ENCODE measurements at regions not wholly inside any gene's neighbourhood (a gene's known extent, or its start where the extent isn't known, plus 50 kb on each side); places are given as distances from the start of the nearest gene placed in this dataset.
"Not testable (repeated sequence)": the region's sequence is repeated elsewhere in the genome, so short reads cannot be mapped to it uniquely, and the experiment has no call there.

- H3K27ac ChIP-seq, result peak overlapping the region; percentile 44 to 90
- H3K27me3 ChIP-seq; H3K36me3 ChIP-seq (ENCODE audit: low read depth, missing control alignments); intact Hi-C loops (cut with DNase I; ENCODE audit: low total_unique reads); H3K4me1 ChIP-seq; H3K9me3 ChIP-seq: not testable (repeated sequence)
- peak; percentile 70 for DNase-seq
- H3K4me3 ChIP-seq, result peak overlapping the region; percentile 53 to 58
- WGBS, 2 donors, result 0 to 2% methylated on average over 10 to 27 of the region's 48 CpGs
Measured at GRCh38 chr9:62897411-62898225, 1707.8 kb downstream of the SPATA31A7 start.

GRCh38 chr9:62899666-62900065 is 1709.8 kb downstream of the SPATA31A7 start:
- DNase-seq; H3K4me1 ChIP-seq; H3K27me3 ChIP-seq; H3K36me3 ChIP-seq (ENCODE audit: low read depth, missing control alignments); intact Hi-C loops (cut with DNase I; ENCODE audit: low total_unique reads); H3K27ac ChIP-seq; H3K9me3 ChIP-seq; H3K4me3 ChIP-seq: not testable (repeated sequence)
- 72 to 92% methylated on average over 3 to 4 of the region's 4 CpGs for WGBS, 2 donors

- 91 to 95% methylated on average over 3 of the region's 3 CpGs for WGBS, 2 donors
- H3K4me3 ChIP-seq; H3K27me3 ChIP-seq; H3K4me1 ChIP-seq; H3K36me3 ChIP-seq (ENCODE audit: low read depth, missing control alignments); H3K27ac ChIP-seq; DNase-seq; intact Hi-C loops (cut with DNase I; ENCODE audit: low total_unique reads); H3K9me3 ChIP-seq: not testable (repeated sequence)
Measured at GRCh38 chr9:62904061-62904460, 1714.2 kb downstream of the SPATA31A7 start.

- H3K36me3 ChIP-seq (ENCODE audit: low read depth, missing control alignments); H3K27ac ChIP-seq; DNase-seq; H3K9me3 ChIP-seq; H3K27me3 ChIP-seq; H3K4me1 ChIP-seq; H3K4me3 ChIP-seq; intact Hi-C loops (cut with DNase I; ENCODE audit: low total_unique reads): not testable (repeated sequence)
- 94 to 100% methylated on average over 3 of the region's 5 CpGs for WGBS, 2 donors
Measured at GRCh38 chr9:62905722-62906121, 1715.9 kb downstream of the SPATA31A7 start.

DNA sequence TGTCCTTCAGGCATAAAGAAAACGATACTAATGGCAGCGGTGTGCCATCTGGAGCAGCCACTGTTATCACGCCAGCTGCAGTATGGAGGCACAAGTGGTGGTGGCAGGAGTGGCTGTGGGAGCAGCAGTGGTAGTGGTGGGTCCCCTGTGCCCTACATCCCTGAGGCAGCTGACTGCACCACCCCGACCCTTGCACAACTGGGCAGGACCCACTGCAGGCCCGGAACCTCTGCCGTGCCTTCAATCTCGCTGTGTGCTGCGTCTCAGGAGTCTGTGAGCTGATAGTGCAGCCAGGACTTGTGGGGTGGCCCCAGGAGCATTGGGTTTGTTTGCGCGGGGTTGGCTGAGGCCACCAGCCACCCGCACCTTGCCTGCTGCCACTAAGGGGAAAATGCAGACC is 1718.0 kb downstream of the SPATA31A7 start:
- H3K9me3 ChIP-seq, result not testable (repeated sequence)
- 81% methylated on average over 5 of the region's 11 CpGs; no CpG with 5 or more reads in 1 of the 2 donors for WGBS, 2 donors

DNA sequence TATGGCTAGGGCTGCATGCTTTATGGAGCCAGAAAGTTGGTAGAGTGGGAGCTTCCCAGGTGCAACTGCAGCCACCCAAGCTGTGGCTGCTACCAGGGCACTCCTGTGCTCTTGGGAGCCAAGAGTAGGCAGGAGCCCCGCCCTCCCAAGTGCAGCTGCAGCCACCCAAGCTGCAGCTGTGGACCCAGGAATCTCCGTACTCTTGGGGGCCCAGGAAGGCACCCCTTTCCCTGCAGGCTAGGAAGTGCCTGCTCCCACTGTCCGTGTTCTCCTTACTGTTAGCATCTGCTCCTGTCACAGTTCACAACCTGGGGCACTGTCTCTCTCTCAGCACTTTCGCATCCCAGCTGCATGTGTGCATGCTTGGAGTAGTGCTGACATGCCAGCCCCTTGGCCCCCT is 1718.4 kb downstream of the SPATA31A7 start:
- H3K9me3 ChIP-seq; H3K4me3 ChIP-seq; intact Hi-C loops (cut with DNase I; ENCODE audit: low total_unique reads); H3K4me1 ChIP-seq; H3K27me3 ChIP-seq; DNase-seq; H3K27ac ChIP-seq; H3K36me3 ChIP-seq (ENCODE audit: low read depth, missing control alignments): not testable (repeated sequence)
- no CpG with 5 or more reads among the region's 4 CpGs for WGBS, 2 donors

More for the DNA sequence above, 1718.0 kb downstream of the SPATA31A7 start:
- H3K36me3 ChIP-seq (ENCODE audit: low read depth, missing control alignments); H3K27ac ChIP-seq; H3K27me3 ChIP-seq; H3K4me3 ChIP-seq; DNase-seq; H3K4me1 ChIP-seq; intact Hi-C loops (cut with DNase I; ENCODE audit: low total_unique reads): not testable (repeated sequence)

DNA sequence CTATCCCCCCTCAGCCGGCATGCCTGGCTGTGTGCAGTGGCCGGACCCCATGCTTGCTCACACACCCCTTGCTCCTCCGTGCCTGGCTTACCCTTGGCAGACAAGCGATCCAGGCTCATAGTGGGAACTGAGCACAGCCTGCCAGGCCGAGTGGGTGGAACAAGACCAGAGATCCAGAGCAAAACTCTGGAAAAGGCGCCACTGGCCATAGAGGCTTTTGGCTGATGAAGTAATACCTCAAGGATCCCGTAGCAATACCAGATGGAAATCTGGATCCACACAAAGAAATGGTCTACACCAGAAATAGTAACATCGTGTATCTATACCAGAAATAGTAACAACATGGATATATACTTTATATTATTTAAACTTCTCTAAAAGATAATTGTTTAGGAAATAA is 1719.6 kb downstream of the SPATA31A7 start:
- H3K36me3 ChIP-seq (ENCODE audit: low read depth, missing control alignments); H3K4me3 ChIP-seq; H3K9me3 ChIP-seq; H3K27me3 ChIP-seq; H3K4me1 ChIP-seq; H3K27ac ChIP-seq; DNase-seq; intact Hi-C loops (cut with DNase I; ENCODE audit: low total_unique reads): not testable (repeated sequence)
- WGBS, 2 donors, result 75 to 94% methylated on average over 2 to 6 of the region's 8 CpGs

DNA sequence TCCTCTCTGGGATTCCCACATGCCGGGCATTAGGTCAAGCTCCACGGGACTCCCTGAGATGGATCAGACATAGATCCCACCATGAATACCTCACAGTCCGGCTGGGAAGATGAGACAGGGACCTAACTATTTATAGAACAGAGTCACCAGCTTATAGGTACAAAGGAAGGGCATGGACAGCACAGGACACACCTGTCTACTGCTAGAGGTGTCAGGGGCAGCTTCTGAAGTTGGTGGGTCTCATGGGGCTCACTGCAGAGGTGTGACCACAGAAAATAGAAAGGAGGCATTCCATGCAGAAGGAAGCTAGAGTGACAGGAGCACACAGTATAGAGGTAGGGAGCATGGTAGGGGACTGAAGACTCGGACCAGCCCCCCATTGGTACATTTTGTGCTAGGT is 1722.4 kb downstream of the SPATA31A7 start:
- H3K9me3 ChIP-seq; H3K27ac ChIP-seq; H3K27me3 ChIP-seq; H3K4me3 ChIP-seq; DNase-seq; intact Hi-C loops (cut with DNase I; ENCODE audit: low total_unique reads); H3K4me1 ChIP-seq; H3K36me3 ChIP-seq (ENCODE audit: low read depth, missing control alignments): not testable (repeated sequence)
- WGBS, 2 donors, result no CpG with 5 or more reads among the region's 4 CpGs

- intact Hi-C loops (cut with DNase I; ENCODE audit: low total_unique reads), result not testable (repeated sequence)
- 55% methylated on average over 12 of the region's 21 CpGs; no CpG with 5 or more reads in 1 of the 2 donors for WGBS, 2 donors
Measured at GRCh38 chr9:62915168-62915567, 1725.3 kb downstream of the SPATA31A7 start.

GRCh38 chr9:62915661-62916060 is 1725.8 kb downstream of the SPATA31A7 start:
- WGBS, 2 donors, result no CpG with 5 or more reads among the region's 32 CpGs
- H3K36me3 ChIP-seq (ENCODE audit: low read depth, missing control alignments); H3K9me3 ChIP-seq; H3K27me3 ChIP-seq; H3K4me1 ChIP-seq; H3K27ac ChIP-seq; intact Hi-C loops (cut with DNase I; ENCODE audit: low total_unique reads); DNase-seq; H3K4me3 ChIP-seq: not testable (repeated sequence)

More at GRCh38 chr9:62915168-62915567, 1725.3 kb downstream of the SPATA31A7 start:
- not testable (repeated sequence) for H3K4me3 ChIP-seq; H3K36me3 ChIP-seq (ENCODE audit: low read depth, missing control alignments); H3K4me1 ChIP-seq; H3K9me3 ChIP-seq; H3K27me3 ChIP-seq; H3K27ac ChIP-seq
- DNase-seq, result peak; percentile 8

DNA sequence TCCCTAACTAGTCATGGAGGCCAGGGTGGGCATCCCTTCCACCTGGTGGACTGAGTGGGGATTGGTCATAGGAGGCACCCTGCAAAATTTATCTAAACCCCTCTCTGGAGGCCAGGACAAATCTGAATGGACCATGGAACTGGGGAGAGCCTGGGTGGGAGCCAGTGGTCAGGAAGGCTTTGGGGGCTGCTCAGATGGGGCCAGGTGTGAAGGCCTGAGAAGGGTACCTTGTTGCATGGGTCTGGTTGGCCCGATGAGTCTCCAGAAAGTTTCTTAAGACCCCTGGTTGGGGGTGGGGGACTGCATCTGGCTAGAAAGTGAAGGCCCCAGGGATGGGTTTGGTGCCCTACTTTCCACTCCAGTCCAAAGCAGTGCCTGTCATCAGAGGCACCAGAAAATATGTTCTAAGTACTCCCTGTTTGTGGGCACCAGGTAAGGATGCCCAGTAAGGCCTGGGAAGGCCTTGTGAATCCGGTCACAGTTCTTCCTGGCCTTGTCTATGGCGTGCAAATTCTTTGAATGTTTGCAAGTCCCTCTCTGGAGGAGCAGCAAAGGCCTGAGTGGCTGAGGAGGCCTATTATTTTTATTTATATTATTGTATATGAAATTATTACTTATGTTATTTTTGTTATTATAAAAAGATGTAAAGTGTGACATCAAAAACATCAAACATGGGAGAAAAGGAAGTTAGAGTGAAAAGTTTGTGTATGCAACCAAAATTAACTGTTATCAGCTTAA is 1729.0 kb downstream of the SPATA31A7 start:
- H3K27ac ChIP-seq; H3K4me3 ChIP-seq; H3K4me1 ChIP-seq; intact Hi-C loops (cut with DNase I; ENCODE audit: low total_unique reads); H3K27me3 ChIP-seq; H3K36me3 ChIP-seq (ENCODE audit: low read depth, missing control alignments); DNase-seq; H3K9me3 ChIP-seq: not testable (repeated sequence)
- WGBS, 2 donors, result 77 to 79% methylated on average over 2 to 3 of the region's 3 CpGs

DNA sequence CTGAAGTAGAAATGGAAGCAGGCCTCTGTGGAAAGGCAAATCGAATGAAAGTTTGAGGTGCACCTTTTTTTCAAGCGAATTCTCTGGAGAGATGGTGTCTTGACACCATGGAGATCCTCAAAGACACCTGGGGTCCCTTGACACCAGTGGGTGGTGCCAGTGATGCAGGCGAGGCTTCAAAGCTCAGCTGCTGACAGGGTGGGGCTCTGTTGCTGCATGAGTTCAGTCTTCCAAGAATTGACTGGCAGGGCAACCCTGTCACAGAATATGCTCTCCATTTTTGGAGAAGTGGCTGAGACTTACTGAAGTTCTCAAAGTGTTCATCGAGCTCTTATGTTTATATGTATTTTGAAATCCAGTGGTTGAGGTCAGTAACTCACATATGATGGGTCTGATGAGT is 1741.6 kb downstream of the SPATA31A7 start:
- intact Hi-C loops (cut with DNase I; ENCODE audit: low total_unique reads); H3K4me3 ChIP-seq; H3K9me3 ChIP-seq; DNase-seq; H3K27ac ChIP-seq; H3K4me1 ChIP-seq; H3K36me3 ChIP-seq (ENCODE audit: low read depth, missing control alignments); H3K27me3 ChIP-seq: not testable (repeated sequence)
- WGBS, 2 donors, result no CpG with 5 or more reads among the region's 4 CpGs

Measured in testis (tissue), 2 donors.